IMR-90 (cell line): ENCODE measurements at regions not wholly inside any gene's neighbourhood (a gene's known extent, or its start where the extent isn't known, plus 50 kb on each side); places are given as distances from the start of the nearest gene placed in this dataset.

Experiments used
- ATAC-seq: fragments of 200-7000 bp; cut with Tn5 transposase; 2 replicates; pipeline ENCODE4 v1.9.1; 2020; ENCODE audit warnings: low read depth, mild to moderate bottlenecking, moderate library complexity
- BruUV-seq: library from RNA; stranded (reverse); fragments of 400-500 nt; replicated peaks from 2 replicates; lab custom pipeline; 2021; lab: Mats Ljungman, UMichigan
- CTCF ChIA-PET: fragments of 300-600 bp; formaldehyde crosslinking; extraction: SDS; loops from one replicate; lab custom pipeline; 2021; ENCODE audit warnings: antibody characterized with exemption; lab: Yijun Ruan, JAX
- POLR2A ChIA-PET: fragments of 300-600 bp; sonication (Branson Sonifier 250); formaldehyde crosslinking; loops from one replicate; lab custom pipeline; 2022; ENCODE audit warnings: antibody characterized with exemption; ENCODE audit not compliant: unreplicated experiment; lab: Charles Lee
- DNase-seq: peaks from one replicate; pipeline ENCODE4 v3.0.0; 2013
- H2AFZ ChIP-seq: replicated peaks from 2 replicates; pipeline ENCODE3; 2013; ENCODE audit warnings: low read length, mild to moderate bottlenecking; ENCODE audit not compliant: poor library complexity
- H2AK5ac ChIP-seq: 2 replicates; pipeline ENCODE4 v1.6.1; 2013; ENCODE audit warnings: low read depth, low read length, inconsistent platforms
- H2AK9ac ChIP-seq: replicated peaks from 2 replicates; pipeline ENCODE3; 2013; ENCODE audit warnings: mild to moderate bottlenecking, low read depth, low read length, moderate library complexity; ENCODE audit not compliant: poor library complexity
- H2BK120ac ChIP-seq: 2 replicates; pipeline ENCODE4 v1.6.1; 2013; ENCODE audit warnings: low read depth, low read length, inconsistent platforms
- H2BK15ac ChIP-seq: 3 replicates; pipeline ENCODE4 v1.6.1; 2013; ENCODE audit warnings: low read depth, low read length, inconsistent platforms
- H2BK20ac ChIP-seq: 2 replicates; pipeline ENCODE4 v1.6.1; 2013; ENCODE audit warnings: low read depth, mild to moderate bottlenecking, inconsistent platforms, low read length, moderate library complexity
- H2BK5ac ChIP-seq: 2 replicates; pipeline ENCODE4 v1.6.1; 2013; ENCODE audit warnings: mild to moderate bottlenecking, low read depth, low read length, inconsistent platforms; ENCODE audit not compliant: poor library complexity, severe bottlenecking
- H3K14ac ChIP-seq: replicated peaks from 2 replicates; pipeline ENCODE4 v1.6.1; 2013; ENCODE audit warnings: low read depth, low read length, inconsistent platforms
- H3K18ac ChIP-seq: 2 replicates; pipeline ENCODE4 v1.6.1; 2013; ENCODE audit warnings: low read depth, low read length, control low read depth
- H3K23ac ChIP-seq: 2 replicates; pipeline ENCODE4 v1.6.1; 2013; ENCODE audit warnings: low read depth, low read length, inconsistent platforms
- H3K27ac ChIP-seq: 2 replicates; pipeline ENCODE4 v1.5.1; 2013; ENCODE audit warnings: mild to moderate bottlenecking, control low read depth, low read length; ENCODE audit not compliant: insufficient read depth
- H3K27me3 ChIP-seq: 2 replicates; pipeline ENCODE4 v1.6.1; 2013; ENCODE audit warnings: low read length; ENCODE audit not compliant: control insufficient read depth, insufficient read depth
- H3K36me3 ChIP-seq: 2 replicates; pipeline ENCODE4 v1.6.1; 2013; ENCODE audit warnings: low read length, mixed read lengths; ENCODE audit not compliant: control insufficient read depth, insufficient read depth
- H3K4ac ChIP-seq: 2 replicates; pipeline ENCODE4 v1.6.1; 2013; ENCODE audit warnings: low read depth, low read length, inconsistent platforms
- H3K4me1 ChIP-seq: 2 replicates; pipeline ENCODE4 v1.6.1; 2013; ENCODE audit warnings: low read length, mixed read lengths; ENCODE audit not compliant: control insufficient read depth, insufficient read depth
- H3K4me2 ChIP-seq: 2 replicates; pipeline ENCODE4 v1.6.1; 2013; ENCODE audit warnings: low read depth, mild to moderate bottlenecking, control low read depth, low read length, moderate library complexity
- H3K4me3 ChIP-seq: 2 replicates; pipeline ENCODE4 v1.5.1; 2013; ENCODE audit warnings: low read depth, mild to moderate bottlenecking, control low read depth, low read length, moderate library complexity; ENCODE audit not compliant: insufficient read depth
- H3K56ac ChIP-seq: 2 replicates; pipeline ENCODE4 v1.6.1; 2013; ENCODE audit warnings: low read length, inconsistent platforms; ENCODE audit not compliant: insufficient read depth; ENCODE audit errors: extremely low read depth
- H3K79me1 ChIP-seq, 2 experiments: 2 replicates each; pipeline ENCODE4 v1.6.1; 2013; ENCODE audit warnings: low read length in 2 of 2, inconsistent platforms in 1 of 2, low read depth in 1 of 2
- H3K9ac ChIP-seq: 2 replicates; pipeline ENCODE4 v1.6.1; 2013; ENCODE audit warnings: low read depth, low read length, control low read depth
- H3K9me1 ChIP-seq: 2 replicates; pipeline ENCODE4 v1.6.1; 2013; ENCODE audit warnings: low read length, inconsistent platforms; ENCODE audit not compliant: insufficient read depth
- H3K9me3 ChIP-seq: 2 replicates; pipeline ENCODE4 v1.6.1; 2013; ENCODE audit warnings: low read length; ENCODE audit not compliant: control insufficient read depth, insufficient read depth
- H4K20me1 ChIP-seq: 2 replicates; pipeline ENCODE4 v1.6.1; 2013; ENCODE audit warnings: low read length, inconsistent platforms; ENCODE audit not compliant: insufficient read depth
- H4K5ac ChIP-seq: 2 replicates; pipeline ENCODE4 v1.6.1; 2013; ENCODE audit warnings: mild to moderate bottlenecking, low read depth, low read length, control low read depth
- H4K8ac ChIP-seq, 2 experiments: 2 replicates each; pipeline ENCODE4 v1.6.1; 2013; ENCODE audit warnings: low read depth in 2 of 2, low read length in 2 of 2, control low read depth in 1 of 2, inconsistent platforms in 1 of 2
- H4K91ac ChIP-seq: 2 replicates; pipeline ENCODE4 v1.6.1; 2013; ENCODE audit warnings: low read depth, low read length, inconsistent platforms; ENCODE audit not compliant: insufficient read depth
- BHLHE40 ChIP-seq: fragments of 150-350 bp; IDR thresholded peaks from 2 replicates; pipeline ENCODE4 v1.6.1; 2016; ENCODE audit warnings: mild to moderate bottlenecking, low read depth, low read length
- CEBPB ChIP-seq: IDR thresholded peaks from 2 replicates; pipeline ENCODE4 v1.6.1; 2012; ENCODE audit warnings: low read depth, low read length, improper control_type of control experiment
- CHD1 ChIP-seq: IDR thresholded peaks from 2 replicates; pipeline ENCODE4 v1.6.1; 2012; ENCODE audit warnings: low read depth, low read length, improper control_type of control experiment
- ELK1 ChIP-seq: fragments of 150-350 bp; IDR thresholded peaks from 2 replicates; pipeline ENCODE4 v1.6.1; 2016; ENCODE audit warnings: low read depth, mild to moderate bottlenecking, low read length, moderate library complexity, borderline replicate concordance
- FOS ChIP-seq: fragments of 150-350 bp; IDR thresholded peaks from 2 replicates; pipeline ENCODE4 v1.6.1; 2016; ENCODE audit warnings: low read depth, low read length
- MAFK ChIP-seq: IDR thresholded peaks from 2 replicates; pipeline ENCODE4 v1.6.1; 2012; ENCODE audit warnings: low read depth, low read length, improper control_type of control experiment
- MAZ ChIP-seq: IDR thresholded peaks from 2 replicates; pipeline ENCODE4 v1.6.1; 2012; ENCODE audit warnings: low read depth, mild to moderate bottlenecking, low read length, improper control_type of control experiment, moderate library complexity, borderline replicate concordance
- MXI1 ChIP-seq: IDR thresholded peaks from 2 replicates; pipeline ENCODE4 v1.6.1; 2012; ENCODE audit warnings: low read depth, mild to moderate bottlenecking, low read length, moderate library complexity, borderline replicate concordance
- NFE2L2 ChIP-seq: fragments of 150-350 bp; IDR thresholded peaks from 2 replicates; pipeline ENCODE4 v1.6.1; 2016; ENCODE audit warnings: low read depth, mild to moderate bottlenecking, low read length
- POLR2A ChIP-seq: IDR thresholded peaks from 2 replicates; pipeline ENCODE4 v1.6.1; 2012; ENCODE audit warnings: mild to moderate bottlenecking, low read depth, low read length
- RAD21 ChIP-seq: IDR thresholded peaks from 2 replicates; pipeline ENCODE4 v1.6.1; 2012; ENCODE audit warnings: low read length, improper control_type of control experiment
- RCOR1 ChIP-seq: IDR thresholded peaks from 2 replicates; pipeline ENCODE4 v1.6.1; 2012; ENCODE audit warnings: mild to moderate bottlenecking, low read length, improper control_type of control experiment; ENCODE audit not compliant: insufficient replicate concordance
- RFX5 ChIP-seq: IDR thresholded peaks from 2 replicates; pipeline ENCODE4 v1.8.0; 2012; ENCODE audit warnings: low read depth, mild to moderate bottlenecking, low read length, moderate library complexity
- SMC3 ChIP-seq: fragments of 150-350 bp; IDR thresholded peaks from 2 replicates; pipeline ENCODE4 v1.6.1; 2016; ENCODE audit warnings: low read depth, mild to moderate bottlenecking, antibody characterized with exemption, low read length, moderate library complexity
- WGBS, 2 experiments: methylation state at CpG; one replicate each; pipeline versions ENCODE4 v1.1.5 to v1.1.7; 2013; ENCODE audit warnings: missing lambda C conversion rate in 2 of 2; ENCODE audit not compliant: insufficient read length in 1 of 2; ENCODE audit errors: extremely low coverage in 2 of 2; 5-methylcytosine and 5-hydroxymethylcytosine counted together
- dilution Hi-C: fragments of 300-500 bp; cut with HindIII; formaldehyde crosslinking; loops from one replicate; pipeline ENCODE4 v1.14.3; 2018; ENCODE audit warnings: low sequenced_read_pairs; ENCODE audit not compliant: unreplicated experiment
- in situ Hi-C: fragments of 300-500 bp; cut with MboI; formaldehyde crosslinking; loops from 3 replicates; pipeline ENCODE4 v1.14.3; 2019; ENCODE audit warnings: low sequenced_read_pairs, inconsistent platforms, mixed read lengths
- intact Hi-C: fragments of 100-400 bp; cut with micrococcal nuclease; formaldehyde crosslinking; loops from 2 replicates; pipeline ENCODE4 v1.10.0; 2022
- TF ChIP-seq, protein P1 (sequence below): conservative IDR thresholded peaks from 2 replicates; pipeline ENCODE4 v1.5.1; 2012; ENCODE audit warnings: mild to moderate bottlenecking, low read depth, low read length, improper control_type of control experiment

DNA sequence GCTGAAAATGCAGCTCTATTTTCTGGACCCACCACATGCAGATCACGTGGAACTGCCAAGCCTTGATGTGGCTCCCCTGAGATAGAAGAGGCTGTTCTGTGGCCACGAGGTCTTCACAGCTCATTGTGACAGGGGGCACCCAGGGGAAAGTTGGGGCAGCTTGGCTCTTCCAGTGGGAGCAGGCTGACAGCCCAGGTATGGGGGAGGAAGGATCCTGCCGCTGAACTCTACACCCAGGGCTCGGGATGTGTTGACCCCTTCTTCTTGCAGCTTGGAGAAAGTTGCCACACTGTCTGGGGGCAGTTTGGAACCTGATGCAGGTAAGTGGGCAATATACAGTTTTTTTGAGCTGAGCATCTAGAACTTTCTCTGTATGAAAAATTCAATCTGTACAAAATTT, 133.6 kb upstream of the PITX1 start:
- intact Hi-C loops, result no loop called here
- Histone ChIP-seq H4K8ac (no peak overlapping the region), H2AFZ (no peak overlapping the region), H3K9me3 (no peaks in the 10 kb centered on the region), H3K14ac (no peak overlapping the region), H3K18ac (no peak overlapping the region), H2AK5ac (no peak overlapping the region), H2AK9ac (peak overlapping the region; percentile 40), H3K27me3 (peaks cover 31% of the 10 kb centered on the region), H3K4me3 (no peak overlapping the region), H3K27ac (no peak overlapping the region), H4K5ac (no peak overlapping the region), H3K9ac (no peak overlapping the region), H2BK15ac (no peak overlapping the region), H3K4me2 (no peak overlapping the region), H4K91ac (no peak overlapping the region), H3K4ac (no peak overlapping the region), H2BK20ac (no peak overlapping the region), H3K36me3 (no peaks in the 10 kb centered on the region), H3K56ac (no peak overlapping the region), H3K23ac (no peak overlapping the region; the same call in 1 of the 2 replicates), H2BK5ac (no peak overlapping the region), H3K79me1 (no peaks in the 10 kb centered on the region), H4K20me1 (no peaks in the 10 kb centered on the region), H2BK120ac (no peak overlapping the region), H3K9me1 (peaks cover 1% of the 10 kb centered on the region; the same call in 1 of the 2 replicates), H3K4me1 (no peaks in the 10 kb centered on the region)
- WGBS, 2 experiments, result 45% methylated on average over 2 of the region's 4 CpGs; no CpG with 5 or more reads in 1 of the 2 experiments
- BruUV-seq, result no TSS peak
- ChIA-PET CTCF (no interaction called here), POLR2A (interaction anchor here (0.7 kb wide), 1 partner anchor 27 kb away, joined by 3 read pairs; no protein-coding TSS in a partner anchor)
- in situ Hi-C loops, result no loop called here
- DNase-seq, result no peak
- no peak for TF ChIP-seq NFE2L2
- TF ChIP-seq ELK1, result no peak
- TF ChIP-seq RFX5, result no peak
- no peak for TF ChIP-seq FOS
- no peak for TF ChIP-seq BHLHE40
- no peak for TF ChIP-seq MAFK
- no peak for TF ChIP-seq CEBPB
- TF ChIP-seq RAD21, result no peak
- no peak for TF ChIP-seq RCOR1
- TF ChIP-seq, protein P1, sequence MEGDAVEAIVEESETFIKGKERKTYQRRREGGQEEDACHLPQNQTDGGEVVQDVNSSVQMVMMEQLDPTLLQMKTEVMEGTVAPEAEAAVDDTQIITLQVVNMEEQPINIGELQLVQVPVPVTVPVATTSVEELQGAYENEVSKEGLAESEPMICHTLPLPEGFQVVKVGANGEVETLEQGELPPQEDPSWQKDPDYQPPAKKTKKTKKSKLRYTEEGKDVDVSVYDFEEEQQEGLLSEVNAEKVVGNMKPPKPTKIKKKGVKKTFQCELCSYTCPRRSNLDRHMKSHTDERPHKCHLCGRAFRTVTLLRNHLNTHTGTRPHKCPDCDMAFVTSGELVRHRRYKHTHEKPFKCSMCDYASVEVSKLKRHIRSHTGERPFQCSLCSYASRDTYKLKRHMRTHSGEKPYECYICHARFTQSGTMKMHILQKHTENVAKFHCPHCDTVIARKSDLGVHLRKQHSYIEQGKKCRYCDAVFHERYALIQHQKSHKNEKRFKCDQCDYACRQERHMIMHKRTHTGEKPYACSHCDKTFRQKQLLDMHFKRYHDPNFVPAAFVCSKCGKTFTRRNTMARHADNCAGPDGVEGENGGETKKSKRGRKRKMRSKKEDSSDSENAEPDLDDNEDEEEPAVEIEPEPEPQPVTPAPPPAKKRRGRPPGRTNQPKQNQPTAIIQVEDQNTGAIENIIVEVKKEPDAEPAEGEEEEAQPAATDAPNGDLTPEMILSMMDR, result no peak
- TF ChIP-seq SMC3, result no peak
- no peak for TF ChIP-seq POLR2A
- no peak for TF ChIP-seq CHD1
- no peak for TF ChIP-seq MAZ
- TF ChIP-seq MXI1, result no peak
- dilution Hi-C loops, result no loop called here
- no peak for ATAC-seq
